SK-N-SH (cell line): ENCODE measurements at regions not wholly inside any gene's neighbourhood (a gene's known extent, or its start where the extent isn't known, plus 50 kb on each side); places are given as distances from the start of the nearest gene placed in this dataset.

Experiments used
- ELF1 ChIP-seq: IDR thresholded peaks from 2 replicates; pipeline ENCODE4 v1.4.0; 2012
- EP300 ChIP-seq, 2 experiments: IDR thresholded peaks; 2 replicates each; pipeline versions ENCODE4 v1.4.0 to v1.6.1; 2012; ENCODE audit warnings: borderline replicate concordance in 1 of 2, low read depth in 1 of 2, low read length in 1 of 2
- EZH2phosphoT487 ChIP-seq: fragments of 200-600 bp; sonication (generic); IDR thresholded peaks from 2 replicates; pipeline ENCODE4 v1.6.1; 2017; ENCODE audit warnings: low read depth, mixed run types, mild to moderate bottlenecking, antibody characterized with exemption, moderate library complexity, borderline replicate concordance
- NFIC ChIP-seq: IDR thresholded peaks from 2 replicates; pipeline ENCODE4 v1.4.0; 2012; ENCODE audit warnings: borderline replicate concordance
- NRF1 ChIP-seq: IDR thresholded peaks from 2 replicates; pipeline ENCODE4 v1.6.1; 2012; ENCODE audit warnings: low read depth, mild to moderate bottlenecking, low read length
- POLR2AphosphoS5 ChIP-seq: IDR thresholded peaks from 2 replicates; pipeline ENCODE4 v1.6.1; 2012; ENCODE audit warnings: low read depth, low read length
- RFX5 ChIP-seq: IDR thresholded peaks from 2 replicates; pipeline ENCODE4 v1.6.1; 2012; ENCODE audit warnings: mild to moderate bottlenecking, improper control_type of control experiment, low read length
- TAF1 ChIP-seq: IDR thresholded peaks from 2 replicates; pipeline ENCODE4 v1.6.1; 2012; ENCODE audit warnings: low read depth, mild to moderate bottlenecking, low read length, moderate library complexity, borderline replicate concordance
- YY1 ChIP-seq: IDR thresholded peaks from 2 replicates; pipeline ENCODE4 v1.4.0; 2012; ENCODE audit warnings: low read depth, mild to moderate bottlenecking
- TF ChIP-seq, protein P1 (sequence below): fragments of 200-600 bp; sonication (generic); IDR thresholded peaks from 2 replicates; pipeline ENCODE4 v1.6.1; 2017; ENCODE audit warnings: antibody characterized with exemption, mild to moderate bottlenecking, moderate library complexity
- TF ChIP-seq, protein P2 (sequence below): IDR thresholded peaks from 2 replicates; pipeline ENCODE4 v1.6.1; 2012; ENCODE audit warnings: mild to moderate bottlenecking, low read depth, low read length, moderate library complexity

DNA sequence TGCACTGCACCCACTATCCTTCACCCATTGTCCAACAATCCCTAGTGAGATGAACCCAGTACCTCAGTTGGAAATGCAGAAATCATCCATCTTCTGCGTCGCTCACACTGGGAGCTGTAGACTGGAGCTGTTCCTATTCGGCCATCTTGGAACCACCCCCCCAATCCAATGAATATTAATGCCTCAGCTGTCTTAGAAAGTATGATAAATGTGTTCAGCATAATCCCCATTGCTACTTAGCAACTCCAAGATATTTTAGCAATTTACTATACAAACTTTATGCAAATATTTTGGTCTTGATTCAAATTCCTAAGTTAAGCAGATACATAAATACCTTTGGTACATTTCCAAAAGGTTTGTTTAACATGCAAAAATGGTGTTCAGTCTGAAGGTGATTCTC is 70.5 kb upstream of the SH3GLB1 start:
- TF ChIP-seq POLR2AphosphoS5 (no peak), TAF1 (no peak), NRF1 (no peak), RFX5 (no peak), ELF1 (no peak), YY1 (no peak), NFIC (no peak), EP300 (IDR thresholded peaks at IDR 0.05; ENCODE audit: borderline replicate concordance in 1 of 2, low read depth in 1 of 2, low read length in 1 of 2) (no peak), EZH2phosphoT487 (no peak)
- TF ChIP-seq, protein P1, sequence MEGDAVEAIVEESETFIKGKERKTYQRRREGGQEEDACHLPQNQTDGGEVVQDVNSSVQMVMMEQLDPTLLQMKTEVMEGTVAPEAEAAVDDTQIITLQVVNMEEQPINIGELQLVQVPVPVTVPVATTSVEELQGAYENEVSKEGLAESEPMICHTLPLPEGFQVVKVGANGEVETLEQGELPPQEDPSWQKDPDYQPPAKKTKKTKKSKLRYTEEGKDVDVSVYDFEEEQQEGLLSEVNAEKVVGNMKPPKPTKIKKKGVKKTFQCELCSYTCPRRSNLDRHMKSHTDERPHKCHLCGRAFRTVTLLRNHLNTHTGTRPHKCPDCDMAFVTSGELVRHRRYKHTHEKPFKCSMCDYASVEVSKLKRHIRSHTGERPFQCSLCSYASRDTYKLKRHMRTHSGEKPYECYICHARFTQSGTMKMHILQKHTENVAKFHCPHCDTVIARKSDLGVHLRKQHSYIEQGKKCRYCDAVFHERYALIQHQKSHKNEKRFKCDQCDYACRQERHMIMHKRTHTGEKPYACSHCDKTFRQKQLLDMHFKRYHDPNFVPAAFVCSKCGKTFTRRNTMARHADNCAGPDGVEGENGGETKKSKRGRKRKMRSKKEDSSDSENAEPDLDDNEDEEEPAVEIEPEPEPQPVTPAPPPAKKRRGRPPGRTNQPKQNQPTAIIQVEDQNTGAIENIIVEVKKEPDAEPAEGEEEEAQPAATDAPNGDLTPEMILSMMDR: no peak
- TF ChIP-seq, protein P2, sequence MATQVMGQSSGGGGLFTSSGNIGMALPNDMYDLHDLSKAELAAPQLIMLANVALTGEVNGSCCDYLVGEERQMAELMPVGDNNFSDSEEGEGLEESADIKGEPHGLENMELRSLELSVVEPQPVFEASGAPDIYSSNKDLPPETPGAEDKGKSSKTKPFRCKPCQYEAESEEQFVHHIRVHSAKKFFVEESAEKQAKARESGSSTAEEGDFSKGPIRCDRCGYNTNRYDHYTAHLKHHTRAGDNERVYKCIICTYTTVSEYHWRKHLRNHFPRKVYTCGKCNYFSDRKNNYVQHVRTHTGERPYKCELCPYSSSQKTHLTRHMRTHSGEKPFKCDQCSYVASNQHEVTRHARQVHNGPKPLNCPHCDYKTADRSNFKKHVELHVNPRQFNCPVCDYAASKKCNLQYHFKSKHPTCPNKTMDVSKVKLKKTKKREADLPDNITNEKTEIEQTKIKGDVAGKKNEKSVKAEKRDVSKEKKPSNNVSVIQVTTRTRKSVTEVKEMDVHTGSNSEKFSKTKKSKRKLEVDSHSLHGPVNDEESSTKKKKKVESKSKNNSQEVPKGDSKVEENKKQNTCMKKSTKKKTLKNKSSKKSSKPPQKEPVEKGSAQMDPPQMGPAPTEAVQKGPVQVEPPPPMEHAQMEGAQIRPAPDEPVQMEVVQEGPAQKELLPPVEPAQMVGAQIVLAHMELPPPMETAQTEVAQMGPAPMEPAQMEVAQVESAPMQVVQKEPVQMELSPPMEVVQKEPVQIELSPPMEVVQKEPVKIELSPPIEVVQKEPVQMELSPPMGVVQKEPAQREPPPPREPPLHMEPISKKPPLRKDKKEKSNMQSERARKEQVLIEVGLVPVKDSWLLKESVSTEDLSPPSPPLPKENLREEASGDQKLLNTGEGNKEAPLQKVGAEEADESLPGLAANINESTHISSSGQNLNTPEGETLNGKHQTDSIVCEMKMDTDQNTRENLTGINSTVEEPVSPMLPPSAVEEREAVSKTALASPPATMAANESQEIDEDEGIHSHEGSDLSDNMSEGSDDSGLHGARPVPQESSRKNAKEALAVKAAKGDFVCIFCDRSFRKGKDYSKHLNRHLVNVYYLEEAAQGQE: no peak
